AG09319 (cell line): ENCODE measurements at regions not wholly inside any gene's neighbourhood (a gene's known extent, or its start where the extent isn't known, plus 50 kb on each side); places are given as distances from the start of the nearest gene placed in this dataset.

ENCODE experiments used
- DNase-seq: peaks from one replicate; pipeline ENCODE4 v3.0.0-alpha.2; 2010; ENCODE audit warnings: low read depth; ENCODE audit errors: extremely low read depth
- CTCF ChIP-seq: IDR thresholded peaks from 2 replicates; pipeline ENCODE4 v1.5.1; 2011; ENCODE audit warnings: low read depth, mild to moderate bottlenecking, inconsistent platforms, low read length, moderate library complexity

DNA sequence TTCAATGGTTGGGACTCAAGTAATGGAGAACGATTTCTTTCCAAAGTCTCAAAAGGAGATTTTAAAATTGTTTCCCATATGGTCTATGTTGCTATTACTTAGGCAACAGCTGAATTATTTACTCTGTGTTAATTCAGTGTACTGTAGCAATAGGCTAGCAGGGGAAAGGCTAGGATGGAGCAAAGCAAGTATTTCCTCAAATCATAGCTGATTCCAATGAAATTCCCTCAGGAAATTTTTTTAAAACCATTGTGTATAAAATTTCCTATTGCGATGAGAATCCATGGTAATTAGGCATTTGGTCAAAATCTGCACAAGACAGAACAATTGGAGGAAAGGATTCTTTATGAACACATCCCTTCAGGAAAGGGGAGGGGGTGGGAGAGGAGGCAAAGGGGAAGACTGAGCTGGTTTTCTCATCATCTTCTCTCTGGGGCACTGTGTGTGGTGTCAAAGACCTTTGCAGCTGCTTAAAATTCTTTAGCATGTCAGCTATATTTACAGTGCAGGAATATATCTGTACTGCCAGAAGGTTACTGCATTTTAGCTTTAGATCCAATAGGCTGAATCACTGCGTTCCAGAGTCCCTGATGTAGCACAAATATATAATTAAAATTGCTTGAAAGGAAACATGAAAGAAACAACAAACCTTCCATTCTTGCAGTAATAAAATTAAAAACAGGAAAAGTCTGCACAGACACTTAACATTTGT is 95.3 kb downstream of the ZNF608 start:
- no peak for TF ChIP-seq CTCF
- DNase-seq = peak; percentile 69

- no peak for TF ChIP-seq CTCF
- DNase-seq = no peak
Measured at GRCh38 chr5:124650147-124650561, 96.3 kb downstream of the ZNF608 start.

DNA sequence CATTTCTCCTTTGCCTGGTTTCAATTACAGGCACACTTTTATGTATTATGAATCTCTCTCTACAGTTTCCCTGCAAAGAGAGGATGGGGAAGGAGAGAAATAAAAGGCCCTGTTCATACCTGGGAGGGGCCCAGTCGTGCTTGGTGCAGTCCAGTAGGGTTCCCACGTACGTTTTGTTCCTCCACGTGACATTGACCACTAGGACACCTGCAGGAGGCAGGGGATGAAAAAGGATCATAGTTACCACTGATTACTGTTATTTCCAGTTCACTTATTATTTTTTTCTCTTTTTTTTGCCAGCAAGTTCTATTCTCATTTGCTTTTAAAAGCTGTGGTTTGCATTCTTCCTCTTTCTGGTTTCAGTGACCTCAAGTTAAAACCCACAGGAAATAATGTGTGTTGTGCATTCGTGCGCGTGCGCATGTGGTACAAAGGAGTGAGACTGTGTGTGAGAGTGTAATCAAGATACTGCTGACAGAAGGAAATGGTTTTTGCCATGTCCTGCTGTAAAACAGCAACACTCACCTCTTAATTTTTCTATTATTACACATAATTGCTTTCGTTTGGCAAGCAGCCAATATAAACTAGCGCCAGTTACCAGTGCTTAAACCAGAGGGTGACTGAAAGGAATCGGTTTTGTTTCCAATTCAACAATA is 96.8 kb downstream of the ZNF608 start:
- no peak for TF ChIP-seq CTCF
- peak; percentile 66 for DNase-seq

DNA sequence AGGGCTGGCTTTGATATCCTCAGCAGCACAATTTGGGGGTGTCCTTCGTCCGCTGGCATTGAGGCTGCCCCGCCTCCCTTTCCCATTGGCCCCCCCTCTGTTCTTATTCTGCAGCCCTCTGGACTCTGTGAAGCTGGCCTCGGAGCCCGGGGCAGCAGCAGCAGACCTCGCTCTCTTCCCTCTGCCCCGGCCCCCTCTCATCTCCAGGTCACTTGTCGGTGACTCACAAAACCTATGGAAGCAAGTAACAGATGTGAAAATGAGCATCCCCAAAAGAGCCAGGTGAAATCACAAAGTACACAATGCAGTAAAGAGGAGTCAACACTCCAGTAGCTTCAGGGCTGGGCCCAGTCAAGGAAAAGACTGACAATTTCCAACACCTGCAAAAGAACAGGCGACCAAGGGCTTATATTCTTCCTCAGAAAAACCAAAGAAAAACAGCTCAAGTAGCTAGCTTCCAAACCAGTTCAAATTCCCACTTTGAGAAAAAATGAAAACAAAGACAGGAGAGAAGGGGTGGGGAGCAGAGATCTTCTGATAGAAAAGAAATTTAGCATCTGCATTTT is 97.5 kb downstream of the ZNF608 start:
- no peak for DNase-seq

DNA sequence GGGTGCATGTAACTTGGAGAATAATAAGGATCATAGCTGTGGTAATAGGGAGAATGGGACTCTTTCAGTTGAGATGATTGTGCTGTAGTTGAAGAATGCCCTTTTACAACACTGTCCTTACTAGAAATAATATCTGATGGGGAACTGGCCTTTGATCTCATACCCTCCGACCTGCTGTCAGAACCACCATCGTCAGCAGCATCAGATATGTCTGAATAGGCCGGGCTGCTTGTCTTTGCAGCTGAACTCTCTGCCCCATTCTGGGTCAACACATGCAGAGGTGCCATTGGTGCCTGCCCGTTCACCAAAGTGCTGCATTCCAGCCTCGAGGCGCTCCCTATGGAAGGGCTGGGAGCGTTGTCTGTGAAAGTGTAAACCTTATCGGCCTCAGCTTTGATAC is 99.1 kb downstream of the ZNF608 start:
- no peak for DNase-seq
- TF ChIP-seq CTCF = no peak

More for the DNA sequence above, 97.5 kb downstream of the ZNF608 start:
- TF ChIP-seq CTCF = no peak

- TF ChIP-seq CTCF = no peak
Measured at GRCh38 chr5:124645396-124645795, 101.0 kb downstream of the ZNF608 start.

GRCh38 chr5:124644582-124644981 is 101.9 kb downstream of the ZNF608 start:
- TF ChIP-seq CTCF = no peak

More at GRCh38 chr5:124645396-124645795, 101.0 kb downstream of the ZNF608 start:
- DNase-seq = no peak

More at GRCh38 chr5:124644582-124644981, 101.9 kb downstream of the ZNF608 start:
- no peak for DNase-seq
